Ovary (tissue), 7 donors: ENCODE measurements at regions not wholly inside any gene's neighbourhood (a gene's known extent, or its start where the extent isn't known, plus 50 kb on each side); places are given as distances from the start of the nearest gene placed in this dataset.

Experiments
- DNase-seq, 5 donors: peaks; one replicate each; pipeline ENCODE4 v3.0.0-alpha.2; 2019 to 2020
- H3K27ac ChIP-seq, 2 donors: fragments of 200-600 bp; one replicate each; pipeline versions ENCODE4 v1.5.1 to v1.8.0; 2019 to 2022
- H3K27me3 ChIP-seq: fragments of 200-600 bp; one replicate; pipeline ENCODE4 v1.8.0; 2022
- H3K36me3 ChIP-seq: fragments of 200-600 bp; sonication (generic); one replicate; pipeline ENCODE4 v1.5.1; 2019
- H3K4me1 ChIP-seq: one replicate; pipeline ENCODE4 v1.8.1; 2013; ENCODE audit warnings: mild to moderate bottlenecking, moderate library complexity; ENCODE audit not compliant: insufficient read depth
- H3K4me3 ChIP-seq: fragments of 200-600 bp; sonication (generic); one replicate; pipeline ENCODE4 v1.5.1; 2017
- H3K9me3 ChIP-seq, 2 donors: fragments of 200-600 bp in 1 of 2; sonication (generic) in 1 of 2; one replicate each; pipeline versions ENCODE4 v1.5.1 to v1.8.1; 2013 to 2019; ENCODE audit warnings: mild to moderate bottlenecking in 1 of 2, moderate library complexity in 1 of 2
- EP300 ChIP-seq: sonication (generic); formaldehyde crosslinking; IDR thresholded peaks from one replicate; pipeline ENCODE4 v1.6.1; 2017; ENCODE audit warnings: antibody characterized with exemption
- POLR2A ChIP-seq: fragments of 450-650 bp; IDR thresholded peaks from one replicate; pipeline ENCODE4 v1.6.1; 2017; ENCODE audit warnings: antibody characterized with exemption, mild to moderate bottlenecking, moderate library complexity
- WGBS, 3 donors: extraction: QIAGEN DNeasy Blood & Tissue Kit in 1 of 3; methylation state at CpG; one replicate each; pipeline versions ENCODE4 v1.1.5 to v1.1.7; 2013 to 2017; 5-methylcytosine and 5-hydroxymethylcytosine counted together
- intact Hi-C, 4 donors: fragments of 100-400 bp; cut with DNase I; formaldehyde crosslinking; loops; one replicate each; pipeline versions ENCODE4 v1.11.0 to v1.15.1; 2022 to 2023
- TF ChIP-seq, protein P1 (sequence below), 3 donors: fragments of 450-650 bp in 2 of 3; fragments of 200-600 bp in 1 of 3; IDR thresholded peaks; one replicate each; pipeline versions ENCODE4 v1.5.1 to v1.8.0; 2016 to 2022; ENCODE audit warnings: antibody characterized with exemption in 3 of 3, mild to moderate bottlenecking in 1 of 3
- donor health status: DM: no; HTN: no; CAD: no; lungs with moderate emphysema.
- donor health status: DM: no; HTN: no; CAD: no.
- donor health status: Bipolar disorder and iron deficiency.
- donor health status: DM: no; HTN: no; CAD: no.
- donor health status: DM: yes; HTN: yes; CAD: no.

DNA sequence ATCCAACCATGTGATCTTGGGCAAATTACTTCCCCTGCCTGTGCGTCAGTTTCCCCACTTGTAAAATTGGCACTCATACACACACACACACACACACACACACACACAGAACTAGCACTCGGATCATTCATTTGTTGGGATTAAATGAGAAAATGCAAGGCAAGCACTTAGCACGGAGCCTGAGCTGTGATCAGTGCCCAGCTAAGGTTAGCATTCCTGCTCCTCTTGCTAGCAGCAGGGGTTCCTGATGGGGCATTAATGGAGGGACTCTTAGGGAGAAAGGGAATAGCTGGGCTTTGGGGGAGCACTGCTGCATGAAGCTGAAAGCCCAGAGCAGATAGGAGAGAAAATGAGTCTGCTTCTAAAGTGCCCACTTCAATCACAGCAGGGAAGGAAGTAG, 187.7 kb upstream of the C2CD4B start:
- H3K27me3 ChIP-seq: no peaks in the 10 kb centered on the region
- intact Hi-C loops: no loop called here
- no peaks in the 10 kb centered on the region for H3K4me1 ChIP-seq
- TF ChIP-seq POLR2A: no peak
- no peak for TF ChIP-seq EP300
- TF ChIP-seq, protein P1, sequence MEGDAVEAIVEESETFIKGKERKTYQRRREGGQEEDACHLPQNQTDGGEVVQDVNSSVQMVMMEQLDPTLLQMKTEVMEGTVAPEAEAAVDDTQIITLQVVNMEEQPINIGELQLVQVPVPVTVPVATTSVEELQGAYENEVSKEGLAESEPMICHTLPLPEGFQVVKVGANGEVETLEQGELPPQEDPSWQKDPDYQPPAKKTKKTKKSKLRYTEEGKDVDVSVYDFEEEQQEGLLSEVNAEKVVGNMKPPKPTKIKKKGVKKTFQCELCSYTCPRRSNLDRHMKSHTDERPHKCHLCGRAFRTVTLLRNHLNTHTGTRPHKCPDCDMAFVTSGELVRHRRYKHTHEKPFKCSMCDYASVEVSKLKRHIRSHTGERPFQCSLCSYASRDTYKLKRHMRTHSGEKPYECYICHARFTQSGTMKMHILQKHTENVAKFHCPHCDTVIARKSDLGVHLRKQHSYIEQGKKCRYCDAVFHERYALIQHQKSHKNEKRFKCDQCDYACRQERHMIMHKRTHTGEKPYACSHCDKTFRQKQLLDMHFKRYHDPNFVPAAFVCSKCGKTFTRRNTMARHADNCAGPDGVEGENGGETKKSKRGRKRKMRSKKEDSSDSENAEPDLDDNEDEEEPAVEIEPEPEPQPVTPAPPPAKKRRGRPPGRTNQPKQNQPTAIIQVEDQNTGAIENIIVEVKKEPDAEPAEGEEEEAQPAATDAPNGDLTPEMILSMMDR (IDR thresholded peaks at IDR 0.05): no peak
- no peaks in the 10 kb centered on the region for H3K9me3 ChIP-seq
- H3K36me3 ChIP-seq: no peaks in the 10 kb centered on the region
- DNase-seq: no peak
- no peak overlapping the region for H3K27ac ChIP-seq
- 37 to 68% (median 44%) methylated on average over 3 of the region's 3 CpGs for WGBS, 3 donors
- H3K4me3 ChIP-seq: no peak overlapping the region

DNA sequence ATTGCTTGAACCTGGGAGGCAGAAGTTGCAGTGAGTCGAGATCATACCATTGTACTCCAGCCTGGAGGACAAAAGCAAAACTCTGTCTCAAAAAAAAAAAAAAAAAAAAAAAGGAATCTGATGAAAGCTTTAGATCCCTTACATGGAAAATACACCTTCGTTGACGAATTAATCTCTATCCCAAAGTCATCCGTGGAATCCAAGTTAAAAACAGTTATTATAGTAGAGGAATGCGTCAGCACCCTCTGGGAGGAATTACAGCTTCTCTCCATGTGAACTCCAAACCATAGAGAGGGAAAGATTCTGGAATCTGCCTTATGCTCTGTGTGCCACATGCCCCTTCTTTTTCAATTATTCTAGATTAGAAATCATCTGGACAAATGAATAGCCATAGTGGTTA, 192.3 kb upstream of the C2CD4B start:
- Histone ChIP-seq H3K36me3 (no peaks in the 10 kb centered on the region), H3K27ac (no peak overlapping the region), H3K4me1 (no peaks in the 10 kb centered on the region), H3K9me3 (no peaks in the 10 kb centered on the region), H3K4me3 (no peak overlapping the region), H3K27me3 (no peaks in the 10 kb centered on the region)
- TF ChIP-seq, protein P1 (IDR thresholded peaks at IDR 0.05): no peak
- TF ChIP-seq EP300: no peak
- no peak for DNase-seq
- WGBS, 3 donors: 53 to 72% (median 67%) methylated on average over 5 of the region's 5 CpGs
- intact Hi-C loops: no loop called here

DNA sequence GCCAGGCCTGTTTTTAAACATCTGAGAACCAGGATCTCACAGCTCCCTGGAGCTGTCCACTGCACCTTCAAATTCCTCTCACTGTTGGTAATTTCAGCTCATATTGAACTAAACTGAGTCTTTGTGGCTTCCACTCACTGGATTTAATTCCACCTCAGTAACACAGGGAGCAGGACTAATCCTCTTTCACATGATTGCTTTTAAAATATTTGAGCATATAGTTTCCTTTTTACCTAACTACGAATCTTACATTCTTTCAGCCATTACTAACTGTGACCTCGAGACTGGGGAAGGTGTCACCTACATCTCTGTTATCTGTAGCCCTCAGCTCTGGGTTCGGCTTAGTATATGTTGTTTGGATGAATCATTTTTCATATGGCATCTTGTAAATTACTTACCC, 194.3 kb upstream of the C2CD4B start:
- H3K27me3 ChIP-seq: no peaks in the 10 kb centered on the region
- no peaks in the 10 kb centered on the region for H3K36me3 ChIP-seq
- H3K9me3 ChIP-seq: no peaks in the 10 kb centered on the region
- H3K27ac ChIP-seq: no peak overlapping the region
- WGBS, 3 donors: 53 to 64% (median 59%) methylated on average over 3 of the region's 3 CpGs
- DNase-seq: no peak
- no peak for TF ChIP-seq EP300
- TF ChIP-seq POLR2A: no peak
- TF ChIP-seq, protein P1 (IDR thresholded peaks at IDR 0.05): no peak
- H3K4me1 ChIP-seq: no peaks in the 10 kb centered on the region
- intact Hi-C loops: no loop called here
- no peak overlapping the region for H3K4me3 ChIP-seq

DNA sequence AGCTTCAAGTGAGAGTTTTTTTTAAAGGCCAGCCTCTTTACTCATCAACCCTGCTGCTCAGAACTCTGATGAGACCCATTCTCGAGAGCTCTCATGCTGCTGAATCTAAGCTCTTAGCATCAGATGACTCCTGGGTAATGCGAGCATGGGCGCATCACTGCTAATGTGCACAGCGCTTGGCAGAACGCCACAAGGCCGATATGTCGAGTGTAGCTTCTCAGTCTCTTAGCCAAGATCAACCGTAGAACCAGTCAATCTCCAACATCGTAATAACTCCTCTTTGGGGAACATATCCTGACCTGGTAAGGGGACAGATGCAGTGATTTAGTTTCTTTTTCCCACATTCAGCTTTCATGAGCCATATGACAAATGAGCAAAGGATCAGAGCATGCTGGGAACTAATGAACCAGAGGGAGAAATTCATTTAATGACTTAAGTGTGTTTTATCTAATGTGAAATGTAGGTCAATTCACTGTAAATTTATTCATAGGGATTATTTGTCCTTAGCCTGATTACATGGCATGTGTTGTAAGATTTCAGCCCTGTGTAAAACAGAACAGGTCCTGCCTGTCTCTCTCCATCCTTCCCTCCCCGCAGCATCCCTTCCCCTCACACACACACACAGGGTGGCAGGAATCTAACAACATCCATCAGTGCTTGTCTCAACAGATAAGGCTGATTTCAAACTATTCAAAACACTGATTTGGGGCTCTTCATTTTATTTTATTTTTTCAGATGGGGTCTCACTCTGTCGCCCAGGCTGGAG, 195.4 kb upstream of the C2CD4B start:
- TF ChIP-seq, protein P1 (IDR thresholded peaks at IDR 0.05): no peak
- TF ChIP-seq EP300: no peak
- TF ChIP-seq POLR2A: no peak
- Histone ChIP-seq H3K27me3 (no peaks in the 10 kb centered on the region), H3K4me3 (no peak overlapping the region), H3K4me1 (no peaks in the 10 kb centered on the region), H3K36me3 (no peaks in the 10 kb centered on the region), H3K27ac (no peak overlapping the region), H3K9me3 (no peaks in the 10 kb centered on the region)
- DNase-seq: no peak
- intact Hi-C loops: no loop called here
- WGBS, 3 donors: 73 to 79% (median 77%) methylated on average over 11 of the region's 11 CpGs
